Neural crest cell (in vitro differentiated cells): ENCODE measurements at regions not wholly inside any gene's neighbourhood (a gene's known extent, or its start where the extent isn't known, plus 50 kb on each side); places are given as distances from the start of the nearest gene placed in this dataset.

ENCODE experiments used
- DNase-seq: peaks from one replicate; pipeline ENCODE4 v3.0.0; 2021; ENCODE audit warnings: low read depth, mixed read lengths, low spot score
- H3K27ac Mint-ChIP-seq: one replicate; pipeline ENCODE4 v1.8.0; 2021; ENCODE audit warnings: mild to moderate bottlenecking, mixed read lengths; ENCODE audit not compliant: unreplicated experiment
- H3K27me3 Mint-ChIP-seq: 2 replicates; pipeline ENCODE4 v1.8.0; 2021; ENCODE audit warnings: low read depth, mild to moderate bottlenecking, mixed read lengths
- H3K36me3 Mint-ChIP-seq: 2 replicates; pipeline ENCODE4 v1.8.0; 2021; ENCODE audit warnings: low read depth, mild to moderate bottlenecking, mixed read lengths
- H3K4me1 Mint-ChIP-seq: 2 replicates; pipeline ENCODE4 v1.8.0; 2021; ENCODE audit warnings: mixed read lengths
- H3K4me3 Mint-ChIP-seq: one replicate; pipeline ENCODE4 v1.8.0; 2021; ENCODE audit warnings: mild to moderate bottlenecking, mixed read lengths
- H3K9me3 Mint-ChIP-seq: 2 replicates; pipeline ENCODE4 v1.8.0; 2021; ENCODE audit warnings: mixed read lengths
- CTCF ChIP-seq: fragments of 200-600 bp; sonication (generic); conservative IDR thresholded peaks from 2 replicates; pipeline ENCODE4 v1.5.0; 2021; ENCODE audit warnings: antibody characterized with exemption, mild to moderate bottlenecking

GRCh38 chr5:171521219-171521633 lies 101.8 kb downstream of the FGF18 start:
- H3K27ac Mint-ChIP-seq = no peak overlapping the region
- no peaks in the 10 kb centered on the region for H3K9me3 Mint-ChIP-seq
- peaks cover 31% of the 10 kb centered on the region for H3K4me1 Mint-ChIP-seq
- no peak overlapping the region for H3K4me3 Mint-ChIP-seq
- no peaks in the 10 kb centered on the region for H3K36me3 Mint-ChIP-seq
- H3K27me3 Mint-ChIP-seq = peaks cover 4% of the 10 kb centered on the region
- DNase-seq = no peak
- TF ChIP-seq CTCF = no peak

DNA sequence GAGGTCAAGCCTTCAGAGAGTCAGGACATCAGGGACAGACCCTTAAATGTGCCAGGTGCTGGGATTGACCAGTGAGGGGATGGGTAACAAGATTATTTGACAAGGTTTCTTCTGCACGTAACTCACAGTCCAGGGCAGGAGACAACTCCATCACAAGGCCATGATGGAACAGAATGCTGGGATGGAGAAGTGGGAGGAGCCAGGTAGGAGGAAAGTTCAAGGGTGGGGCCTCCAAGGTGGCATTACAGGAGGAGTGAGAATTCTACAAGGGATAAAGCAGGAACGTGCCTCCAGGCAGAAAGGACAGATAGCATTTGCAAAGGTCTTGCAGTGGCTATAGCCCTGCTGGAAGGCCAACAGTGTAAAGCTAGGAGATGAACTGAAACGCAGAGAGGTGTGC lies 102.2 kb downstream of the FGF18 start:
- peaks cover 4% of the 10 kb centered on the region for H3K27me3 Mint-ChIP-seq
- H3K4me3 Mint-ChIP-seq = no peak overlapping the region
- H3K4me1 Mint-ChIP-seq = peaks cover 31% of the 10 kb centered on the region
- no peak overlapping the region for H3K27ac Mint-ChIP-seq
- no peaks in the 10 kb centered on the region for H3K9me3 Mint-ChIP-seq
- TF ChIP-seq CTCF = no peak
- DNase-seq = no peak
- H3K36me3 Mint-ChIP-seq = no peaks in the 10 kb centered on the region

GRCh38 chr5:171523781-171524180 lies 104.3 kb downstream of the FGF18 start:
- H3K27ac Mint-ChIP-seq = no peak overlapping the region
- H3K4me1 Mint-ChIP-seq = peaks cover 28% of the 10 kb centered on the region
- H3K4me3 Mint-ChIP-seq = no peak overlapping the region

DNA sequence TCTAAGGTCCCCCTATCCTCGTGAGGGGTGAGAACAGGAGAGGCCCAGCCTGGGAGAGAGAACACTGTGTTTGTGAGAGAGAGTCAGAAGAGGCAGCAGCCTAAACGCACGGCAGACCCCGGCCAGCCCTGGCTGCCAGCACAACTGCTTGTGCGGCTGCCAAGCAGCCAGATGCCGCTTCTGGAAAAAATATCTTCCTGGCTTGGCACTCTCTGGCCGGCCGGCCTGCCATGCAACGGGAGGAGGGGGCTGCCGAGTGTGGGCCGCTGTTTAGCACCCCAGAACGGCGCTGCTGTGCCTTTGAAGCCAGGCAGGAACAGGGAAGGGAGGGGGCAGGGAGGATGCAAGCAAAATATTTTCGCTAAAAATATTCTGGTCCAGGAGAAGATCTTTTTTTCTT lies 105.0 kb downstream of the FGF18 start:
- Mint-ChIP-seq H3K4me3 (no peak overlapping the region), H3K4me1 (peaks cover 23% of the 10 kb centered on the region), H3K27ac (no peak overlapping the region), H3K36me3 (no peaks in the 10 kb centered on the region), H3K9me3 (no peaks in the 10 kb centered on the region), H3K27me3 (peaks cover 1% of the 10 kb centered on the region)
- no peak for TF ChIP-seq CTCF
- DNase-seq = no peak

More at GRCh38 chr5:171523781-171524180, 104.3 kb downstream of the FGF18 start:
- Mint-ChIP-seq H3K27me3 (peaks cover 4% of the 10 kb centered on the region), H3K9me3 (no peaks in the 10 kb centered on the region), H3K36me3 (no peaks in the 10 kb centered on the region)
- TF ChIP-seq CTCF = no peak
- DNase-seq = no peak

DNA sequence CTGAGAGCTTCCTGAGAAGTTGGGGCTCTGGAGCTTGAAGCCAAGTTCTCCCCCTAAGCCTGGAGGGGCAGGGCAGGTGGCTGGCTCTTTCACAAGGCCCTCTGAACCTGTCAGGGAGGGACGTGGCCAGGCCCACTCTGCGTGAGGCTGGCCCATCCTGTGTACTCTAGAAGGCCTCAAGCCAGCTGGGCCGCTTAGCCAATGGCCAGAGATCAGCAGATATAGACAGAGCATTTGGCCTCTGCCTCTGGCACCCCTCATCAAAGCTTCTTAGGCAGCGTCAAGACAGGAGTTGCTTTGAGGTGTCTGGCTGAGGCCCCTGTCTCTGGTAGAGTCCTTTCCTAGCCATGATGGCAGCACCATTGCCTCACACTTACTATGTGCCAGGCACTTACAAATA lies 105.6 kb downstream of the FGF18 start:
- Mint-ChIP-seq H3K27me3 (no peaks in the 10 kb centered on the region), H3K9me3 (no peaks in the 10 kb centered on the region), H3K36me3 (no peaks in the 10 kb centered on the region), H3K27ac (no peak overlapping the region), H3K4me1 (peaks cover 18% of the 10 kb centered on the region), H3K4me3 (no peak overlapping the region)
- no peak for TF ChIP-seq CTCF
- DNase-seq = no peak

GRCh38 chr5:171528036-171528435 lies 108.6 kb downstream of the FGF18 start:
- H3K27ac Mint-ChIP-seq = no peak overlapping the region
- H3K9me3 Mint-ChIP-seq = no peaks in the 10 kb centered on the region
- no peak for DNase-seq
- no peaks in the 10 kb centered on the region for H3K36me3 Mint-ChIP-seq
- H3K4me1 Mint-ChIP-seq = peaks cover 7% of the 10 kb centered on the region
- TF ChIP-seq CTCF = no peak
- H3K4me3 Mint-ChIP-seq = no peak overlapping the region
- H3K27me3 Mint-ChIP-seq = no peaks in the 10 kb centered on the region
